NCI-H774 (cell line): ENCODE measurements at regions not wholly inside any gene's neighbourhood (a gene's known extent, or its start where the extent isn't known, plus 50 kb on each side); places are given as distances from the start of the nearest gene placed in this dataset.

Source experiments
- DNase-seq: peaks from one replicate; lab custom pipeline; 2025; lab: John Stamatoyannopoulos, UW

DNA sequence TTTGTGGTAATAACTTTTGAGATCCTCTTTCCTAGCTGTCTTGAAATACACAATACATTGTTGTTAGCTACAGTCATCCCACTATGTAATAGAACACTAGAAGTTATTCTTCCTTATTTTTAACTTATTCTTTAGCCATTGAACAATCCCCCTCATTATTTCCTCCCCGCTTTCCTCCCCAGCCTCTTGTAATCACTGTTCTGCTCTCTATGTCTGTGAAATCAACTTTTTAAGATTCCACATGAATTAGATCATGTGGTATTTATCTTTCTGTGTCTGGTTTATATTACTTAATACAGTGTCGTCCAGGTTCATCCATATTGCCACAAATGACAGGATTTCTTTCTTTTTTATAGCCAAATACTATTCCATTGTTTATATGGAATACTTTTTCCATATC, 72.9 kb downstream of the SLC10A2 start:
- DNase-seq, result no peak

DNA sequence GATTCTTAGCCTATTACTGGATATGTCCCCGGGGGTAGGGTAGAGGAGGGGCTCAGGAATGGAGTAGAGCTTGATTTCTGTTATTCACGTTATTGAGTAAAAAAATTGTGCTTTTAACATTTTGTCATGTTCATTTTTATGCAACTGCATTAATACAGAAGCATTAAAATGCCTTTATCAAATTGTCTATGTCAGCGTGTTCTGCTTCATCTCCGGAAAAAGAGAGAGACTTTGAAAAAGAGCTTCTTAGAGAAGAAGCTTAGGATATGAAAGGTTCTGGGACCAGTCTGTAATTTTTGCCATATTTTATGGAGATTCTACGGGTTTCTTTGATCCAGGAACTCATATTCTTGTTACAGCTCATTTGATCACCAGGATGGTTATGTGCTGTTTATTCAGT, 82.0 kb downstream of the SLC10A2 start:
- no peak for DNase-seq

GRCh38 chr13:102983496-102983895, 82.7 kb downstream of the SLC10A2 start:
- DNase-seq, result no peak

DNA sequence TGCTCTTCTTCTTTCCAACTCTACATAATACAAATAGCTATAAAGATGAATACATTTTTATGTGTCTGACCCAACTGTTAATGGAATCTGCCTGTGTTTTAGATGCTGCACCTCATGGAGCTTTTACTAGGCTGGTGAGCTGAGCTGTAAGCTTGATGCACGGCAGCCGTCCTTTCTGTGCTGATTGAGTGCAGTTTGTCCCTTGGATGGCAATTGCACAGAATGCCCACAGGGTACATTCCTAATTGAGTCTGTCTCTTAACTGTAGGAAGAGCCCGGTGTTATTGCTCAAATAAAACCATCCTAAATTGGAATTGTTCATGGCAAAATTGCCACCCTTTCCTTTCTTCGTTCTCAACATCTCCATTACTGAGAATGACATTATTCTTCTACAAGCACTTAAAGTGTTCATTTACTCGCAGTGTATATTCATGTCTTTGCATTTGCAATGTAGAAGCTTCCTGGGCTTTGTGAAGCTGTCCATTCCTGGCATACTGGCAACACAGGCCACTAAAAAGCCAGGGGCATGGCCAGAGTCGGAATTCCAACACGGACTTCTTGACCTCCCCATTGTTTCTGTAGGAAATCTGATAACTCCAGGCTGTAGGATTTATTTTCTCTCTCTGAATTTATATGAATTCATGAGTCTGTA, 85.8 kb downstream of the SLC10A2 start:
- no peak for DNase-seq

DNA sequence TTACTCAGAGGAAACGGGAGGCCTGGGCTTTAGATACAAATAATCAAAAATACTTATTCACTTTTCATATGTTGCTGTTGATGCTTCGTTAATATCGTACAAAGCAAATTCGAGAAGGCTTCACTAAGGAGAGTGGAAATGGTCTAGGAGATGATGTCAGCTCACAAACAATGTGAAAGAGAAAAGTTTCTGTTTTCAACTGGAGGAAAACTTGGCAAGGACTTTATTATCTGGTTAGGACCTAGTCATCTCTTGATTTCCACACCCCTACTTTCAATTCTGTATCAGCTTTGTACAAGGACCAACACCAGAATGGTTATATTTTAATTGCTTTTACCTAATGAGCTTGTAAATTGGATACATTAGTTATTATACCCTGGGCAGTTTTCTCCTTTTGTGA, 88.0 kb downstream of the SLC10A2 start:
- no peak for DNase-seq

- DNase-seq, result no peak
These were observed 88.7 kb downstream of the SLC10A2 start for GRCh38 chr13:102977471-102977870.

GRCh38 chr13:102974317-102975087, 91.7 kb downstream of the SLC10A2 start:
- no peak for DNase-seq

GRCh38 chr13:102972191-102972590, 94.0 kb downstream of the SLC10A2 start:
- no peak for DNase-seq

DNA sequence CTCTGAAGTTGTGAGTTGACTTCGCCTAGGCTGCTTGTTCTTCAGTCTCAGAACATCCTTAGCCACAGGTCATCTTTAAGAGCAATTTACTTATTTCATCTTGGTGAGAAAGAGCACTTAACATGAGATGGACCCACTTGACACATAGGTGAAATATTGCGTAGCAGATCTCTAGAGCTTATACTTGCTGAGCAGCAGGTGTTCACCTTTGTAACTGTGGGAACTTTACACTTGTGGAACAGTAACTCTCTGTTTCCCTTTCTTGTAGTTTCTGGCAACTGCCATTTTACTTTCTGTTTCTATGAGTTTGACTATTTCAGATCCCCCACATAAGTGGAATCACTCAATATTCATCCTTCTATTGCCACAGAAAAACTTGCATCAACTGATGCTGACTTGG, 95.7 kb downstream of the SLC10A2 start:
- DNase-seq, result no peak

DNA sequence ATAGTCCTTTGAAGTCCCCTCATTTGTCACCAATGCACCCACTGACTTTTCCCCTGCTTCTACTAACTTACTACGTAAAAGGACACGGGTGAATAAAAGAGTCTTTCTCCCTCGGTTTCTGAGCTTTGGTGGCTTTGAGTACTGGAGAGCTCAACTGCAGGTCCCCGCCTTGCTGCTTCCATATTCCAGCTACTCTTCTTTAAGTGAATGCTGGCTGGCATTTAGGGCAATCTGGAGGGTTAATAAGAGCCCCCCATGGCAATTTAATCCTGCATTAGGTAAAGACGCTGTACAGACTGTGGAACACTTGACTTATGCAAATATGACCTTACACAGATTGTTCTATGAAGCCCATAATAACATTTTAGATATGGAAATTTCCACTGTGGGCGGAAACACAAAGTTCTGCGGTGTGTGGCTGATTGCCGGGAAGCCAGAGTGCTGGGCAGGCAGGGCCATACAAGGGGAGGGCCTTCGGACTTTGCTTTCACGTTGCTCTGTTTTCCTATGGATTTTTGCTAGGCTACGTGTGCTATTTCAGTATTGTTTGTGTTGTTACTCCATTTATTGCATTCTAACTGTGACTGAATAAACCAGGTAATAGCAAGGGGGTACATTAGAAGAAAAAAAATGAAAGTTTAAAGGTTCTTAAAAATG, 97.5 kb downstream of the SLC10A2 start:
- DNase-seq, result no peak

DNA sequence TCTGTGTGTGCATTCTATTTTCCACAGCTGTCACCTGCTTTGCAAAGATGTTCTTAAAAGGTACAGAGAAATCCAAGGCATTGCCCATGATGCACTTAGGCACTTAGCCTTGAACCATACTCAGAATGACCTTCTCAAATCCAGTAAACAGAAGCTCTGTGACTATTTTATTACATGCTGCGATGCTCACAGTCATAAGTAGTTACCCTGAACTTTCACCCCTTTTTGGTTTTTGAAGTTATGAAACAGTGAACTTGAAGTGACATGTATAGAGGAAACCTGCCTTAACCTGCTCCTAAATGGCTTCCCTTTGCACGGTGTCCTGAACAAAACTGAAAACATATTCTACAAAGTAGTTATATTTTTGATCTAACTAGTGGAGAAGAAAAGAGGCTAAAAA, 100.4 kb downstream of the SLC10A2 start:
- DNase-seq, result no peak

DNA sequence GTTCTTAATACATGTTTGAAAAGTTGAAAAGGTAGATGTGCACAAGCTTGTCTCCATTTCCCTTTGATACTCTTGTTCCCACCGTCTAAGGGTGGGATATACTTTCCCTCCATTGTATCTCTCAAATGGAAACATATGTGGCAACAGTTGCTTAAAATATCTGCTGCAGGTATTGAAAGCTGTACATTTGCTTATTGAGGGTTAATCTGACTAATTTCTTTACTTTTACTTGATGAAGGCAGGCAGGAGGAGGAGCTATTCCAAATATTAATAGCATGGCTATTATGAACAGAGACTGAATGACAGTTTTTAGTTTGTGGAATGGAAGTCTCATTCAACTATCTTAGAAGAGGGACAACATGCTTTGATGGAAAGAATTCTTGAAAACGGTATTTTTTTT, 103.8 kb downstream of the SLC10A2 start:
- DNase-seq, result no peak

- no peak for DNase-seq
These were observed 105.3 kb downstream of the SLC10A2 start for GRCh38 chr13:102960959-102961358.

- no peak for DNase-seq
These were observed 109.8 kb downstream of the SLC10A2 start for GRCh38 chr13:102956449-102956848.

DNA sequence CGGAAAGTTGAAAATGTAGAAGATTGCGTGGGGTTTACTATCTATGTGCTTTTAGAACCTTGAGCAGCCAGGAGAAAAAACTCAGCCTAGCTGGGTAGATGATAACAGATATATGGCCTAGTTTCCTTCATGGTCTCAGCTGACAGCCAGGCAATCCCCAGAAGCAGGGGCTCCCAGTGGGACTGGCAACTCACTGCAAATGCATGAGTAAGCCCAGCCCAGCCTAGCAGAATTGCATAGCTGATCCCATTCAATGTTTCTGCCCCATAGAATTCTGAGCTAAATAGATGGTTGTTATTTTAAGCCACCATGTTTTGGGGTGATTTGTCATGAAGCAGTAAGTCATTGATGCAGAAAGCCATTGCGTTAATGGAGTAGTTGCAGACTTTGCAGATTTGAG, 108.5 kb downstream of the ERCC5 start:
- no peak for DNase-seq

DNA sequence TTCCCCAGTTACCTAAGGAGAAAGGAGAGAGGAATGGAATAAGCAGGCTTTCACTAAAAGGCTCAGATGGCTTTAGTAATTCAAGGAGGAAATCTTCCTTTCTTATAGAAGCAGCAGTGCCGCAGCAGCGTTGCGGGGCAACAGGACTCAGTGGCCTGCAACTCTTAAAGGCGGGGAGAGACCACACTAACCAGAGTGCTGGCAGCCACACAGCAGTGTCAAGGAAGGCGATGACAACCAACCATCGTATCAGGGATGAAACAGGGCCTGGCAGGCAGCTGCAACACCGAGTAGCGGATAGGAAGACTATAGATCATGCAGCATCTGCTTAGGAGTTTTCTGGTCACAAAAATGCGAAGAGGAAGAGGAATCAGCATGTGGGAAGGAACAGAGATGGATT, 106.0 kb downstream of the ERCC5 start:
- DNase-seq, result no peak

DNA sequence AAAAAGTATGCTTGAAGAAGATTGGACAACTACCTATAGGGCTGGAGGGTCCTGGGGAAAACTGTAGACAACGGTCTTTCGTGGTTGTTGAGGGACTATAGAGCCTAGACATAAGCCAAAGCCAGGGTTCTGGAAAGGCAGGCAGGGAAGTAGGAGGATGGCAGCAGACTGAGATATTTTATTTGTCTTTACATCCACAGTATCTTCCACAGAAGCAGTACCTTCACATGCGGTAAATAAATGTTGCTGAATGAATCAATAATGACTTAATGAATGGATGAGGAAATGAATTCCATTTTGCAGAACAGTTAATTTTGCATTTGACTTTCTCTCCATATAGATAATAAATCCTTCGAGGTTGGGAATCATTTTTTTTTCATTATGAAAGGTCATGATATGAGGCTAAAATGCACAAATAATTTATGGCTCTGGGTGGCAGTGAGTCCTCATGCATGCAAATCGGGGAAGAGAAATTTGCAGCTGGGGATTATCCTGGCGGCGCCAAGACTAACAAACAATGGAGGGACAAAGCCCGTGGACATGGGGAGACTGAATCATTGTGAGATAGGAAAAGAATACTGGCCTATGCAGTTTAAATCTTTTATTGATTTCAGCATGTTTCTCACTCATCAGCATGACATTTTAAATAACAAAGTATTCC, 102.0 kb downstream of the ERCC5 start:
- DNase-seq, result no peak

- DNase-seq, result peak; percentile 46
These were observed 100.1 kb downstream of the ERCC5 start for GRCh38 chr13:102945886-102946285.

- peak; percentile 55 for DNase-seq
These were observed 99.5 kb downstream of the ERCC5 start for GRCh38 chr13:102945324-102945815.

- no peak for DNase-seq
These were observed 99.0 kb downstream of the ERCC5 start for GRCh38 chr13:102944821-102945220.

DNA sequence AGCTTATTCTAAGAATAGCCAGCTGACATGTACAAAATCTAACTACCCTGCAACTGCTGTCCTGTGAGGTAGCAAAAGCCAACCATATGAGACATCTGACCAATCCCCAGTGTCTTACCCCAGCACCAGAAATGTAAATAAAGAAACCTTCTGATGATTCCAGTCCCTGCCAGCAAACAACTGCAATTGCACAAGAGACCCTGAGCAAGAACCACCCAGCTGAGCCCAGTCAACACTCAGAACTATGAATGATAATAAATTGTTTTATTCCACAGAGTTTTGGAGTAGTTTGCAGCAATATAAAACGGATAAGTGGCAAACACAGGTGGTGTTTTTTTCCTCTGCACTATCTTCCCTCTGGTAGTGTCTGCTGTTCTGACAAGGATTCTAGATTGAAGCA, 94.9 kb downstream of the ERCC5 start:
- no peak for DNase-seq

DNA sequence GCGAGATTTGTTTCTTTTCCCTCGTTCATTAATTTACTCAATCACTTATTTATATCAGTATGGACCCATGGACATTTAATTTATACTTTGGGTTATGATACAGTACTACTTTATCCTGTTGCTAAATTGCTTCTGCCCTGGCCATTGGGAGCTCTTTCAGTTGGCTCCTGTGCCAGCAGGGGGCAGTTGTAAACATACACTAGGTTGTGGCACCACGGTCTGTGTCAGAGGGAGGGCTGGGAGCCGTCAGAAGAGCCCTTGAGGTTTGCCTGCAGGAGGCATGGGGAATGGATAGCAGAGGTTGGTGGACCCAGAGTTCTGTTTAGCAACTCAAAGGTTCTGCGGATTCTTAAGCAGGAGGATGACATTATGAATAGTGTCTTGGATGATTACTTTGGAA, 94.3 kb downstream of the ERCC5 start:
- no peak for DNase-seq

DNA sequence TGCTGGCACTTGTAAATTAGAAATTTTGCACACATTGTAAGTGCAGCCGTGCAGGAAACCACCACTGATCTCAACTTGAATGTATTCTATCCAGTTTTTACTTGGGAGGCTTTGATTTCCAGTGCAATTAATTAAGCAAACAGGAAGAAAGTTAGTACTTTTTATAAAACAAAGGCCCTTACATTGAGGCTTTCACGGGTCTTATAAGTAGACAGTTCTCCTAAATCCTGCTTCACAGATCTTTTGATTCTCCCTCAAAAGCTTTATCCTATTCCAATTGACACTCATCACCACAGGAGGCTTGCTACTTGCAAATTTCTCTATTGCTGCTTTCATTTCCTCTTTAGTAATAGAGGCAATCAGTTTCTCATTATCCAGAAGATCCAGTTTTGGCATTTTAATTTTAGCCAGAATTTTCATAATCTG, 90.1 kb downstream of the ERCC5 start:
- no peak for DNase-seq
